BLaER1 treated with 17β-estradiol and CSF1 and Interleukin-3, amounts not matched to agents 10 nM and 100 nM (cell line): ENCODE measurements at regions not wholly inside any gene's neighbourhood (a gene's known extent, or its start where the extent isn't known, plus 50 kb on each side); places are given as distances from the start of the nearest gene placed in this dataset.
A peak's percentile ranks its signal among the peaks of the same experiment; 100 is the strongest.

ENCODE experiments used
- H3K27ac ChIP-seq, 11 experiments: shearing (Covaris generic); formaldehyde crosslinking; 2 replicates each; pipeline ENCODE4 v1.8.1; 2022
- H3K27me3 ChIP-seq, 11 experiments: shearing (Covaris generic); formaldehyde crosslinking; 2 replicates each; pipeline ENCODE4 v1.8.1; 2022
- H3K36me3 ChIP-seq, 11 experiments: shearing (Covaris generic); formaldehyde crosslinking; 2 replicates each; pipeline ENCODE4 v1.8.1; 2022
- H3K4me1 ChIP-seq, 10 experiments: shearing (Covaris generic); formaldehyde crosslinking; 2 replicates each; pipeline ENCODE4 v1.8.1; 2022
- H3K4me2 ChIP-seq, 11 experiments: shearing (Covaris generic); formaldehyde crosslinking; 2 replicates each; pipeline ENCODE4 v1.8.1; 2022
- H3K4me3 ChIP-seq, 10 experiments: shearing (Covaris generic); formaldehyde crosslinking; 2 replicates each; pipeline ENCODE4 v1.8.1; 2022
- H3K9ac ChIP-seq, 11 experiments: shearing (Covaris generic); formaldehyde crosslinking; 2 replicates each; pipeline ENCODE4 v1.8.1; 2022
- H3K9me3 ChIP-seq, 11 experiments: shearing (Covaris generic); formaldehyde crosslinking; replicated peaks in 1 of 11; 2 replicates each; pipeline ENCODE4 v1.8.1; 2022
- H4K20me1 ChIP-seq, 11 experiments: shearing (Covaris generic); formaldehyde crosslinking; 2 replicates each; pipeline ENCODE4 v1.8.1; 2022
- Cebpa-rat ChIP-seq, 11 experiments: shearing (Covaris generic); IDR thresholded peaks; 2 replicates each; pipeline ENCODE4 v1.8.1; 2022

GRCh38 chr10:4129866-4130477 is 345.0 kb upstream of the KLF6 start:
- peak overlapping the region in 6 of 10 experiments; percentile 9 to 46 (median 25); a peak in 10 of 20 replicates for H3K4me3 ChIP-seq
- peaks cover 19 to 50% (median 45%) of the 10 kb centered on the region in 11 experiments for H3K9me3 ChIP-seq
- peak overlapping the region; percentile 77 to 92 (median 83) for H3K4me2 ChIP-seq
- no peaks in the 10 kb centered on the region for H3K27me3 ChIP-seq
- no peak for TF ChIP-seq Cebpa-rat (IDR thresholded peaks at IDR 0.05)
- H3K27ac ChIP-seq, result peak overlapping the region; percentile 95 to 100 (median 98)
- H4K20me1 ChIP-seq, result no peaks in the 10 kb centered on the region
- peak overlapping the region; percentile 81 to 98 (median 86) for H3K9ac ChIP-seq
- H3K4me1 ChIP-seq, result peaks cover 46 to 93% (median 62%) of the 10 kb centered on the region in 10 experiments
- no peaks in the 10 kb centered on the region for H3K36me3 ChIP-seq

GRCh38 chr10:4127518-4128315 is 342.7 kb upstream of the KLF6 start:
- Histone ChIP-seq H3K4me1 (peaks cover 43 to 94% (median 69%) of the 10 kb centered on the region in 10 experiments), H3K36me3 (0 out of 22 replicates have a peak, but pooled peaks cover 0 to 3% (median 0%) of the 10 kb centered on the region in 11 experiments), H4K20me1 (no peaks in the 10 kb centered on the region), H3K4me2 (peak overlapping the region; percentile 33 to 92 (median 83)), H3K4me3 (peak overlapping the region in 1 of 10 experiments; percentile 38; a peak in 2 of 20 replicates), H3K27ac (peak overlapping the region; percentile 95 to 100 (median 98)), H3K9ac (peak overlapping the region in 10 of 11 experiments; percentile 20 to 98 (median 48); a peak in 15 of 22 replicates), H3K27me3 (no peaks in the 10 kb centered on the region), H3K9me3 (peaks cover 25 to 60% (median 51%) of the 10 kb centered on the region in 11 experiments)
- TF ChIP-seq Cebpa-rat (IDR thresholded peaks at IDR 0.05), result no peak

- Histone ChIP-seq H3K27me3 (no peaks in the 10 kb centered on the region), H3K9me3 (peaks cover 25 to 60% (median 51%) of the 10 kb centered on the region in 11 experiments), H3K4me2 (peak overlapping the region in 2 of 11 experiments; percentile 81 to 92; a peak in 1 of 22 replicates), H3K27ac (peak overlapping the region in 7 of 11 experiments; percentile 13 to 99 (median 97); a peak in 9 of 22 replicates), H3K36me3 (0 out of 22 replicates have a peak, but pooled peaks cover 0 to 3% (median 0%) of the 10 kb centered on the region in 11 experiments), H3K9ac (no peak overlapping the region), H3K4me1 (peaks cover 39 to 94% (median 67%) of the 10 kb centered on the region in 10 experiments), H4K20me1 (no peaks in the 10 kb centered on the region), H3K4me3 (no peak overlapping the region)
- no peak for TF ChIP-seq Cebpa-rat (IDR thresholded peaks at IDR 0.05)
These were observed 340.8 kb upstream of the KLF6 start for GRCh38 chr10:4125776-4126175.

- H3K4me2 ChIP-seq, result peak overlapping the region; percentile 22 to 89 (median 60)
- peaks cover 19 to 40% (median 28%) of the 10 kb centered on the region in 11 experiments for H3K9me3 ChIP-seq
- H3K27ac ChIP-seq, result peak overlapping the region in 5 of 11 experiments; percentile 2 to 98 (median 97); a peak in 9 of 22 replicates
- peak in 1 of 11 experiments; percentile 59; a peak in 1 of 22 replicates for TF ChIP-seq Cebpa-rat (IDR thresholded peaks at IDR 0.05)
- peak overlapping the region in 3 of 10 experiments; percentile 21 to 32 (median 26); a peak in 2 of 20 replicates for H3K4me3 ChIP-seq
- 0 out of 22 replicates have a peak, but pooled peaks cover 0 to 3% (median 0%) of the 10 kb centered on the region in 11 experiments for H3K36me3 ChIP-seq
- H3K27me3 ChIP-seq, result no peaks in the 10 kb centered on the region
- peaks cover 10 to 82% (median 30%) of the 10 kb centered on the region in 10 experiments for H3K4me1 ChIP-seq
- no peaks in the 10 kb centered on the region for H4K20me1 ChIP-seq
- H3K9ac ChIP-seq, result peak overlapping the region in 4 of 11 experiments; percentile 27 to 95 (median 84); a peak in 7 of 22 replicates
These were observed 336.7 kb upstream of the KLF6 start for GRCh38 chr10:4121502-4122380.

- Histone ChIP-seq H4K20me1 (no peaks in the 10 kb centered on the region), H3K4me1 (peaks cover 10 to 81% (median 30%) of the 10 kb centered on the region in 10 experiments), H3K4me3 (0 out of 20 replicates have a peak overlapping the region, but pooled peaks of 1 of the 10 experiments have one; percentile 7), H3K9ac (peak overlapping the region in 3 of 11 experiments; percentile 77 to 95 (median 90); a peak in 6 of 22 replicates), H3K27ac (peak overlapping the region in 4 of 11 experiments; percentile 26 to 98 (median 98); a peak in 7 of 22 replicates), H3K4me2 (peak overlapping the region in 3 of 11 experiments; percentile 71 to 89 (median 78); a peak in 6 of 22 replicates), H3K36me3 (0 out of 22 replicates have a peak, but pooled peaks cover 0 to 3% (median 0%) of the 10 kb centered on the region in 11 experiments), H3K9me3 (peaks cover 6 to 40% (median 20%) of the 10 kb centered on the region in 11 experiments; a peak in 21 of 22 replicates), H3K27me3 (no peaks in the 10 kb centered on the region)
- TF ChIP-seq Cebpa-rat (IDR thresholded peaks at IDR 0.05), result no peak
These were observed 335.3 kb upstream of the KLF6 start for GRCh38 chr10:4120096-4120853.

- no peak for TF ChIP-seq Cebpa-rat (IDR thresholded peaks at IDR 0.05)
- Histone ChIP-seq H3K27ac (peak overlapping the region in 3 of 11 experiments; percentile 97 to 98 (median 98); a peak in 6 of 22 replicates), H3K4me3 (peak overlapping the region in 1 of 10 experiments; percentile 4; a peak in 1 of 20 replicates), H3K36me3 (no peaks in the 10 kb centered on the region), H3K4me1 (peaks cover 10 to 73% (median 23%) of the 10 kb centered on the region in 10 experiments), H3K9ac (no peak overlapping the region), H3K27me3 (no peaks in the 10 kb centered on the region), H4K20me1 (no peaks in the 10 kb centered on the region), H3K4me2 (peak overlapping the region in 2 of 11 experiments; percentile 71 to 89; a peak in 4 of 22 replicates), H3K9me3 (peaks cover 0 to 41% (median 9%) of the 10 kb centered on the region in 11 experiments; a peak in 12 of 22 replicates)
These were observed 334.1 kb upstream of the KLF6 start for GRCh38 chr10:4119107-4119506.

- TF ChIP-seq Cebpa-rat (IDR thresholded peaks at IDR 0.05), result no peak
- Histone ChIP-seq H4K20me1 (no peaks in the 10 kb centered on the region), H3K9me3 (peaks cover 0 to 42% (median 7%) of the 10 kb centered on the region in 11 experiments; a peak in 10 of 22 replicates), H3K27ac (peak overlapping the region in 3 of 11 experiments; percentile 6 to 57 (median 48); a peak in 4 of 22 replicates), H3K36me3 (no peaks in the 10 kb centered on the region), H3K4me1 (peaks cover 10 to 58% (median 11%) of the 10 kb centered on the region in 10 experiments), H3K9ac (no peak overlapping the region), H3K27me3 (no peaks in the 10 kb centered on the region), H3K4me2 (peak overlapping the region in 2 of 11 experiments; percentile 18 to 23; a peak in 1 of 22 replicates), H3K4me3 (no peak overlapping the region)
These were observed 332.6 kb upstream of the KLF6 start for GRCh38 chr10:4117604-4118003.
